ENCODE measurements at regions not wholly inside any gene's neighbourhood (a gene's known extent, or its start where the extent isn't known, plus 50 kb on each side); places are given as distances from the start of the nearest gene placed in this dataset.

- TF ChIP-seq CTCF (conservative IDR thresholded peaks at IDR 0.05) (no peak), ZFX (IDR thresholded peaks at IDR 0.05) (no peak)
These were observed 76.5 kb upstream of the ADRB1 start for GRCh38 chr10:113967126-113967525.

Data from C4-2B (cell line).